Stomach (tissue), 8 donors: ENCODE measurements at regions not wholly inside any gene's neighbourhood (a gene's known extent, or its start where the extent isn't known, plus 50 kb on each side); places are given as distances from the start of the nearest gene placed in this dataset.

Source experiments
- DNase-seq, 2 donors: peaks; one replicate each; pipeline versions ENCODE4 v3.0.0 to v3.0.0-alpha.2; 2013 to 2019
- H3K27ac ChIP-seq, 5 donors: fragments of 200-600 bp in 4 of 5; sonication (generic) in 4 of 5; one replicate each; pipeline ENCODE4 v1.5.1; 2013 to 2019; ENCODE audit warnings: mild to moderate bottlenecking in 1 of 5, moderate library complexity in 1 of 5
- H3K27me3 ChIP-seq, 3 donors: fragments of 200-600 bp; sonication (generic); one replicate each; pipeline ENCODE4 v1.5.1; 2017 to 2019; ENCODE audit warnings: mixed run types in 1 of 3
- H3K36me3 ChIP-seq, 4 donors: fragments of 200-600 bp; sonication (generic); 1 replicate in 3 of 4; 2 replicates in 1 of 4; pipeline ENCODE4 v1.5.1; 2016 to 2019
- H3K4me1 ChIP-seq, 4 donors: fragments of 200-600 bp; sonication (generic); one replicate each; pipeline ENCODE4 v1.5.1; 2016 to 2019
- H3K4me3 ChIP-seq, 4 donors: fragments of 200-600 bp; sonication (generic) in 3 of 4; one replicate each; pipeline ENCODE4 v1.5.1; 2016 to 2019; ENCODE audit warnings: mild to moderate bottlenecking in 1 of 4
- H3K9me3 ChIP-seq, 4 donors: fragments of 200-600 bp; sonication (generic); one replicate each; pipeline ENCODE4 v1.5.1; 2016 to 2019
- EP300 ChIP-seq: sonication (generic); formaldehyde crosslinking; IDR thresholded peaks from one replicate; pipeline ENCODE4 v1.6.1; 2017; ENCODE audit warnings: antibody characterized with exemption
- POLR2A ChIP-seq, 4 donors: fragments of 450-650 bp; IDR thresholded peaks; one replicate each; pipeline ENCODE4 v1.6.1; 2016; ENCODE audit warnings: antibody characterized with exemption in 4 of 4, control low read depth in 2 of 4, mild to moderate bottlenecking in 1 of 4, moderate library complexity in 1 of 4
- POLR2AphosphoS5 ChIP-seq, 3 donors: sonication (generic); formaldehyde crosslinking; IDR thresholded peaks; one replicate each; pipeline ENCODE4 v1.6.1; 2016; ENCODE audit warnings: antibody characterized with exemption in 3 of 3
- WGBS, 5 donors: extraction: QIAGEN DNeasy Blood & Tissue Kit in 3 of 5; methylation state at CpG; one replicate each; pipeline versions ENCODE4 v1.1.5 to v1.1.7; 2013 to 2018; 5-methylcytosine and 5-hydroxymethylcytosine counted together
- intact Hi-C: fragments of 100-400 bp; cut with DNase I; formaldehyde crosslinking; loops from one replicate; pipeline ENCODE4 v1.15.1; 2023; ENCODE audit warnings: low total_unique reads
- TF ChIP-seq, protein P1 (sequence below), 7 experiments: fragments of 450-650 bp in 4 of 7; fragments of 200-600 bp in 3 of 7; sonication (generic) in 3 of 7; IDR thresholded peaks; one replicate each; pipeline ENCODE4 v1.5.1; 2016 to 2019; ENCODE audit warnings: antibody characterized with exemption in 7 of 7, control low read depth in 2 of 7, mild to moderate bottlenecking in 1 of 7
- donor health status: healthy with polysubstance abuse.
- donor health status: Bipolar disorder and iron deficiency.
- donor health status: healthy.

DNA sequence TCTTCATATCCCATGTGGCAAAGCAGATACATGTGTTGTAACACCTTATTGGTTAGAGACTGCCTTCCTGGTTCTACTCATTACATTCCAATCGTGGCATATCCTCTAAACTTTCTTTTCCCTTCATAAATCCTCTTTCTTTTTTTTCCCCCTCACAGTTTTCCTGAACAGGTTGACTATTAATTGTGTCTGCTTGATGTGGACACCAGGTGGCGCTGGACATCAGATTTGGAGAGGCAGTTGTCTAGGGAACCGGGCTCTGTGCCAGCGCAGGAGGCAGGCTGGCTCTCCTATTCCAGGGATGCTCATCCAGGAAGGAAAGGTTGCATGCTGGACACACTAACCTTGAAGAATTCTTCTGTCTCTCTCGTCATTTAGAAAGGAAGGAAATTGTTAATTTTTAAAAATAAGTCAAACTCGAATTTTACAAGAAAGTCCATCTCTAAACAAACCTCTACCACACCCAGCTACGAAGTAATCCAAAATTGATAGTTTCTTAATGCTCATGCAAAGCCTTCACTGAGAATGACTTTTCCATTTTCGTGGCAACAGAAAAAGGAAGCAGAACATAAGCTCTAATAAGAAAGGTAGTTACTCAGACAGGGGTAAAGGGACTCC is 59.4 kb upstream of the ASB17 start:
- intact Hi-C loops: loop anchor here (10.0 kb wide), 1 partner anchor 153 kb away; no protein-coding TSS in a partner anchor
- DNase-seq: peak; percentile 95 to 96
- peaks cover 0 to 4% (median 0%) of the 10 kb centered on the region in 4 donors for H3K4me1 ChIP-seq
- H3K27ac ChIP-seq: no peak overlapping the region
- no peak overlapping the region for H3K4me3 ChIP-seq
- H3K27me3 ChIP-seq: no peaks in the 10 kb centered on the region
- H3K9me3 ChIP-seq: no peaks in the 10 kb centered on the region
- no peaks in the 10 kb centered on the region for H3K36me3 ChIP-seq
- WGBS, 5 donors: 12 to 14% (median 13%) methylated on average over 8 of the region's 8 CpGs
- no peak for TF ChIP-seq POLR2A (IDR thresholded peaks at IDR 0.05)
- TF ChIP-seq EP300: no peak
- TF ChIP-seq, protein P1, sequence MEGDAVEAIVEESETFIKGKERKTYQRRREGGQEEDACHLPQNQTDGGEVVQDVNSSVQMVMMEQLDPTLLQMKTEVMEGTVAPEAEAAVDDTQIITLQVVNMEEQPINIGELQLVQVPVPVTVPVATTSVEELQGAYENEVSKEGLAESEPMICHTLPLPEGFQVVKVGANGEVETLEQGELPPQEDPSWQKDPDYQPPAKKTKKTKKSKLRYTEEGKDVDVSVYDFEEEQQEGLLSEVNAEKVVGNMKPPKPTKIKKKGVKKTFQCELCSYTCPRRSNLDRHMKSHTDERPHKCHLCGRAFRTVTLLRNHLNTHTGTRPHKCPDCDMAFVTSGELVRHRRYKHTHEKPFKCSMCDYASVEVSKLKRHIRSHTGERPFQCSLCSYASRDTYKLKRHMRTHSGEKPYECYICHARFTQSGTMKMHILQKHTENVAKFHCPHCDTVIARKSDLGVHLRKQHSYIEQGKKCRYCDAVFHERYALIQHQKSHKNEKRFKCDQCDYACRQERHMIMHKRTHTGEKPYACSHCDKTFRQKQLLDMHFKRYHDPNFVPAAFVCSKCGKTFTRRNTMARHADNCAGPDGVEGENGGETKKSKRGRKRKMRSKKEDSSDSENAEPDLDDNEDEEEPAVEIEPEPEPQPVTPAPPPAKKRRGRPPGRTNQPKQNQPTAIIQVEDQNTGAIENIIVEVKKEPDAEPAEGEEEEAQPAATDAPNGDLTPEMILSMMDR (IDR thresholded peaks at IDR 0.05): peak in 5 of 7 experiments; percentile 59 to 79 (median 74)
- peak in 2 of 3 donors; percentile 16 to 70 for TF ChIP-seq POLR2AphosphoS5 (IDR thresholded peaks at IDR 0.05)

DNA sequence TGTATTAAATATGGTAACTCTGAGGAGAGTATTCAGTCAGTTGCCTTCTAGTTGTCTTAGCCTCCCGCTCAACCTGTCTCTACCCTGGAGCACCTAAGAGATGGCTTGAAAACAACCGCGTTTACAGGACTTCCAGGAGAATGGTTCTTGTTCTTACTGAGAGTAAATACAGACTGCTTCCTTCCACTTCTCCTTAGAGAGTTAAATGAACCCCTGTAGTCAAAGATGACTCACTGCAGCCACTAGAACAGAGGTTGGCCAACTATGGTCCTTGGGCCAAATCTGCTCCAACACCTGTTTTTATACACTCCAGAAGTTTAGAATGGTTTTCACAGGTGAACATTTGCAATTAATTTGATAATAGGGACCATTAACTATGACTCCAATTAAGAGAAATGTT is 60.1 kb upstream of the ASB17 start:
- DNase-seq: no peak
- H3K27me3 ChIP-seq: no peaks in the 10 kb centered on the region
- no peaks in the 10 kb centered on the region for H3K9me3 ChIP-seq
- H3K27ac ChIP-seq: no peak overlapping the region
- H3K4me1 ChIP-seq: peaks cover 0 to 4% (median 0%) of the 10 kb centered on the region in 4 donors
- H3K4me3 ChIP-seq: no peak overlapping the region
- WGBS, 5 donors: 72 to 79% (median 73%) methylated on average over 3 of the region's 3 CpGs
- H3K36me3 ChIP-seq: no peaks in the 10 kb centered on the region
- intact Hi-C loops: loop anchor here (10.0 kb wide), 1 partner anchor 152 kb away; no protein-coding TSS in a partner anchor
- TF ChIP-seq, protein P1 (IDR thresholded peaks at IDR 0.05): no peak
- TF ChIP-seq POLR2AphosphoS5 (IDR thresholded peaks at IDR 0.05): no peak
- TF ChIP-seq EP300: no peak
- no peak for TF ChIP-seq POLR2A (IDR thresholded peaks at IDR 0.05)

DNA sequence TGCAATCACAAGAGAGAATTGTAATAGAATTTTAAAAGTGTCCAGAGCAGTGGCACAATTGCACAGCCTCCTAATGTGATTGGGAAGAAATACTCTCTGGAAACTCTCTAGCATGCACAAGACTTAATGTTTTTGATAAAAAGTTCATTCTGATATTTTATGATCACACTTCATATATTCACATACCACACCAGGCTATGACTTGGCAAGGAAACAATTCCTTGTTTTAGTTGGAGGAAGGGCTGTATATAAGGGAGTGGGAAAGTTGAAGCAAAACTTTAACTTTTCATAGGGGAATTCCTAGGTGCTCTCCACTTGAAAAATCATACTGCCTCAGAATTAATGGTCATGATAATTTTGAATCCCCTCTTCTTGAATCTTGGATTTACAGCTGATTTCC is 61.5 kb upstream of the ASB17 start:
- H3K9me3 ChIP-seq: no peaks in the 10 kb centered on the region
- H3K4me1 ChIP-seq: peaks cover 0 to 4% (median 0%) of the 10 kb centered on the region in 4 donors
- no peaks in the 10 kb centered on the region for H3K36me3 ChIP-seq
- H3K27me3 ChIP-seq: no peaks in the 10 kb centered on the region
- intact Hi-C loops: loop anchor here (10.0 kb wide), 1 partner anchor 151 kb away; no protein-coding TSS in a partner anchor
- no peak overlapping the region for H3K4me3 ChIP-seq
- no peak for DNase-seq
- no peak overlapping the region for H3K27ac ChIP-seq
- no peak for TF ChIP-seq POLR2AphosphoS5 (IDR thresholded peaks at IDR 0.05)
- TF ChIP-seq, protein P1 (IDR thresholded peaks at IDR 0.05): no peak
- TF ChIP-seq POLR2A (IDR thresholded peaks at IDR 0.05): no peak
- TF ChIP-seq EP300: no peak

DNA sequence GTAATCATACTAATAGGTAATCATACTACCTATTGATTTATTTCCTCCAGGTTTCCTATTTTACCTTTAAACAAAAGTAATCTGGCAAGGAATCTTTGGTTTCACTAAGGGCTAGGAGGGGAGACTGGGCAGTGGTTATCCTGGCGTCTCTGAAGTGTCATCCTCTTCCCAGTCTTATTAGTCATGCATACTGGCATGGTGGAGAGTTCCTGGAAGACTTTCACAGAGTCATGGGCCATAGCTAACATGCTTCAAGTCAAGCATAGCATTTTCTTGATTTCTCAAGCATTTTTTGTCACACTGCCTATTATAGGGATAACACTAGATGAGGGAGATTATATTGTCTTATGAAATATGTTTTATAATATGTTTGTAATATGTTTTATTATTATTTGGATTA is 64.0 kb upstream of the ASB17 start:
- H3K36me3 ChIP-seq: no peaks in the 10 kb centered on the region
- no peak overlapping the region for H3K4me3 ChIP-seq
- H3K9me3 ChIP-seq: no peaks in the 10 kb centered on the region
- intact Hi-C loops: loop anchor here (10.0 kb wide), 1 partner anchor 149 kb away; no protein-coding TSS in a partner anchor
- H3K27me3 ChIP-seq: no peaks in the 10 kb centered on the region
- no peak overlapping the region for H3K27ac ChIP-seq
- TF ChIP-seq POLR2AphosphoS5 (IDR thresholded peaks at IDR 0.05): no peak
- peaks cover 0 to 1% (median 0%) of the 10 kb centered on the region in 4 donors for H3K4me1 ChIP-seq
- DNase-seq: no peak
- 65 to 82% (median 72%) methylated on average over 1 of the region's 1 CpG for WGBS, 5 donors

DNA sequence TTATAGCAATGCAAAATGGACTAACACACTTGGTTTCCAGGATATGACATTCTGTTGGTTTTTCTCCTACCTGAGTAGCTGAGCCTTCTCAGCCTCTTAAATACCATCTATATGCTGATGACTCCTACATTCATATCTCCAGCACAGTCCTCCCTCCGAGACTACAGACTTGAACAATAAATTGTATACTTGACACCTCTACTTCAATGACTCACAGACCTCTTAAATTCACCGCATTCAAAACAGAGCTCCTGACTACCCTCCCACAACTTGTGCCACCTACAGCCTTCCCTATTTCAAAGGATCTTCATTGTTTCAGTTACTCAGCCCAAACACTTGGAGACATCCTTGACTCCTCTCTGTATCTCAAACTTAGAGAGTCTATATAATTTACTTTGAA is 66.8 kb upstream of the ASB17 start:
- Histone ChIP-seq H3K4me3 (no peak overlapping the region), H3K9me3 (no peaks in the 10 kb centered on the region), H3K27me3 (no peaks in the 10 kb centered on the region), H3K4me1 (no peaks in the 10 kb centered on the region), H3K36me3 (no peaks in the 10 kb centered on the region), H3K27ac (no peak overlapping the region)
- intact Hi-C loops: loop anchor here (10.0 kb wide), 1 partner anchor 146 kb away; no protein-coding TSS in a partner anchor
- TF ChIP-seq, protein P1 (IDR thresholded peaks at IDR 0.05): no peak
- no peak for TF ChIP-seq POLR2A (IDR thresholded peaks at IDR 0.05)
- no peak for TF ChIP-seq POLR2AphosphoS5 (IDR thresholded peaks at IDR 0.05)
- TF ChIP-seq EP300: no peak
- no peak for DNase-seq
- 90 to 98% (median 95%) methylated on average over 2 of the region's 2 CpGs for WGBS, 5 donors
